Mucosa of descending colon (tissue), 3 donors: ENCODE measurements at regions not wholly inside any gene's neighbourhood (a gene's known extent, or its start where the extent isn't known, plus 50 kb on each side); places are given as distances from the start of the nearest gene placed in this dataset.
"Not testable (repeated sequence)": the region's sequence is repeated elsewhere in the genome, so short reads cannot be mapped to it uniquely, and the experiment has no call there.

ENCODE experiments used
- ATAC-seq: fragments of 200-7000 bp; cut with Tn5 transposase; one replicate; pipeline ENCODE4 v1.9.1; 2020; ENCODE audit warnings: mild to moderate bottlenecking, moderate library complexity
- DNase-seq, 3 donors: peaks; one replicate each; pipeline ENCODE4 v3.0.0-alpha.2; 2020
- H3K36me3 ChIP-seq: fragments of 200-600 bp; one replicate; pipeline ENCODE4 v1.8.0; 2021; ENCODE audit warnings: low read depth, mild to moderate bottlenecking
- H3K4me1 ChIP-seq: fragments of 200-600 bp; one replicate; pipeline ENCODE4 v1.8.0; 2021; ENCODE audit warnings: low read depth, mild to moderate bottlenecking
- H3K4me3 ChIP-seq: fragments of 200-600 bp; one replicate; pipeline ENCODE4 v1.8.0; 2021; ENCODE audit warnings: mild to moderate bottlenecking
- H3K9me3 ChIP-seq: fragments of 200-600 bp; one replicate; pipeline ENCODE4 v1.8.0; 2021; ENCODE audit warnings: mild to moderate bottlenecking
- CTCF ChIP-seq: fragments of 200-600 bp; IDR thresholded peaks from one replicate; pipeline ENCODE4 v1.8.0; 2022; ENCODE audit warnings: antibody characterized with exemption, mild to moderate bottlenecking
- intact Hi-C, 2 donors: fragments of 100-400 bp; cut with DNase I in 1 of 2; cut with micrococcal nuclease in 1 of 2; formaldehyde crosslinking; loops; one replicate each; pipeline versions ENCODE4 v1.11.0 to v1.11.1; 2022; cut with DNase I, micrococcal nuclease
- donor health status: DM: no; HTN: no; CAD: no; lungs with moderate emphysema.
- donor health status: DM: no; HTN: no; CAD: no.
- donor health status: DM: no; HTN: yes; CAD: no.

- intact Hi-C loops = no loop called here
- H3K36me3 ChIP-seq = no peaks in the 10 kb centered on the region
- no peak overlapping the region for H3K4me3 ChIP-seq
- TF ChIP-seq CTCF = no peak
- H3K4me1 ChIP-seq = peaks cover 3% of the 10 kb centered on the region
- DNase-seq = peak; percentile 43 to 58 (median 53)
- H3K9me3 ChIP-seq = no peaks in the 10 kb centered on the region
- peak; percentile 95 for ATAC-seq
Measured at GRCh38 chr3:153221748-153222162, 59.7 kb downstream of the RAP2B start.

- H3K36me3 ChIP-seq, H3K4me3 ChIP-seq, H3K9me3 ChIP-seq, DNase-seq, ATAC-seq, intact Hi-C loops, H3K4me1 ChIP-seq: not testable (repeated sequence)
Measured at GRCh38 chr3:153226877-153227276, 64.9 kb downstream of the RAP2B start.

GRCh38 chr3:153230427-153230826, 68.4 kb downstream of the RAP2B start:
- intact Hi-C loops, DNase-seq, H3K9me3 ChIP-seq, H3K36me3 ChIP-seq, H3K4me1 ChIP-seq, ATAC-seq, H3K4me3 ChIP-seq: not testable (repeated sequence)

GRCh38 chr3:153231245-153231644, 69.2 kb downstream of the RAP2B start:
- ATAC-seq, H3K9me3 ChIP-seq, DNase-seq, intact Hi-C loops, H3K4me1 ChIP-seq, H3K36me3 ChIP-seq, H3K4me3 ChIP-seq: not testable (repeated sequence)

- DNase-seq, H3K9me3 ChIP-seq, intact Hi-C loops, H3K4me3 ChIP-seq, H3K4me1 ChIP-seq, ATAC-seq, H3K36me3 ChIP-seq: not testable (repeated sequence)
Measured at GRCh38 chr3:153232050-153232752, 70.2 kb downstream of the RAP2B start.

GRCh38 chr3:153232851-153233271, 70.8 kb downstream of the RAP2B start:
- Histone ChIP-seq H3K4me1 (no peaks in the 10 kb centered on the region), H3K36me3 (no peaks in the 10 kb centered on the region), H3K9me3 (no peaks in the 10 kb centered on the region), H3K4me3 (no peak overlapping the region)
- ATAC-seq (no peak), DNase-seq (no peak)
- intact Hi-C loops = no loop called here
- TF ChIP-seq CTCF = no peak

GRCh38 chr3:153233986-153234385, 72.0 kb downstream of the RAP2B start:
- ATAC-seq = no peak
- intact Hi-C loops = no loop called here
- TF ChIP-seq CTCF = no peak

GRCh38 chr3:153242896-153243295, 80.9 kb downstream of the RAP2B start:
- Histone ChIP-seq H3K9me3 (no peaks in the 10 kb centered on the region), H3K4me1 (no peaks in the 10 kb centered on the region), H3K4me3 (no peak overlapping the region), H3K36me3 (no peaks in the 10 kb centered on the region)
- intact Hi-C loops = no loop called here
- no peak for TF ChIP-seq CTCF
- DNase-seq = no peak
- ATAC-seq = no peak

More at GRCh38 chr3:153233986-153234385, 72.0 kb downstream of the RAP2B start:
- H3K4me3 ChIP-seq = no peak overlapping the region
- no peaks in the 10 kb centered on the region for H3K4me1 ChIP-seq
- DNase-seq = no peak
- H3K36me3 ChIP-seq = no peaks in the 10 kb centered on the region
- no peaks in the 10 kb centered on the region for H3K9me3 ChIP-seq
